Lower leg skin (tissue), 4 donors: ENCODE measurements at regions not wholly inside any gene's neighbourhood (a gene's known extent, or its start where the extent isn't known, plus 50 kb on each side); places are given as distances from the start of the nearest gene placed in this dataset.

Source experiments
- DNase-seq, 2 donors: peaks; one replicate each; pipeline ENCODE4 v3.0.0-alpha.2; 2019; ENCODE audit warnings: low spot score in 2 of 2
- H3K4me3 ChIP-seq: fragments of 200-600 bp; sonication (generic); 2 replicates; pipeline ENCODE4 v1.5.1; 2017; ENCODE audit warnings: mild to moderate bottlenecking, low read depth; ENCODE audit not compliant: poor library complexity, severe bottlenecking
- CTCF ChIP-seq, 3 donors: fragments of 450-650 bp; IDR thresholded peaks; one replicate each; pipeline ENCODE4 v1.5.1; 2016; ENCODE audit warnings: antibody characterized with exemption in 3 of 3, mild to moderate bottlenecking in 3 of 3, moderate library complexity in 2 of 3
- POLR2A ChIP-seq, 2 donors: fragments of 450-650 bp; IDR thresholded peaks; one replicate each; pipeline ENCODE4 v1.6.1; 2016 to 2017; ENCODE audit warnings: antibody characterized with exemption in 2 of 2, mild to moderate bottlenecking in 1 of 2, moderate library complexity in 1 of 2
- WGBS, 2 donors: methylation state at CpG; one replicate each; pipeline ENCODE4 v1.1.5; 2018; 5-methylcytosine and 5-hydroxymethylcytosine counted together
- intact Hi-C: fragments of 100-400 bp; cut with DNase I; formaldehyde crosslinking; loops from one replicate; pipeline ENCODE4 v1.15.0; 2023; ENCODE audit warnings: low total_unique reads

GRCh38 chr7:11235491-11235890 is 261.8 kb downstream of the PHF14 start:
- no peak for TF ChIP-seq CTCF (IDR thresholded peaks at IDR 0.05)
- TF ChIP-seq POLR2A (IDR thresholded peaks at IDR 0.05): no peak
- intact Hi-C loops: no loop called here
- H3K4me3 ChIP-seq: no peak overlapping the region
- WGBS, 2 donors: 85 to 87% methylated on average over 8 of the region's 8 CpGs
- no peak for DNase-seq

- no peak for DNase-seq
- no peak for TF ChIP-seq CTCF (IDR thresholded peaks at IDR 0.05)
- no peak for TF ChIP-seq POLR2A (IDR thresholded peaks at IDR 0.05)
- H3K4me3 ChIP-seq: no peak overlapping the region
- intact Hi-C loops: no loop called here
- WGBS, 2 donors: 34 to 36% methylated on average over 3 of the region's 3 CpGs
Observed at GRCh38 chr7:11236680-11237079, 263.0 kb downstream of the PHF14 start.

- 61 to 62% methylated on average over 7 of the region's 7 CpGs for WGBS, 2 donors
- no peak for DNase-seq
- no peak overlapping the region for H3K4me3 ChIP-seq
- TF ChIP-seq POLR2A (IDR thresholded peaks at IDR 0.05) (no peak), CTCF (IDR thresholded peaks at IDR 0.05) (no peak)
- intact Hi-C loops: no loop called here
Observed at GRCh38 chr7:11237742-11238141, 264.1 kb downstream of the PHF14 start.

GRCh38 chr7:11239316-11239715 is 265.6 kb downstream of the PHF14 start:
- DNase-seq: no peak
- no peak for TF ChIP-seq CTCF (IDR thresholded peaks at IDR 0.05)
- WGBS, 2 donors: 99 to 100% methylated on average over 4 of the region's 4 CpGs
- intact Hi-C loops: no loop called here
- H3K4me3 ChIP-seq: no peak overlapping the region

- no peak for TF ChIP-seq CTCF (IDR thresholded peaks at IDR 0.05)
- no peak for TF ChIP-seq POLR2A (IDR thresholded peaks at IDR 0.05)
- no peak overlapping the region for H3K4me3 ChIP-seq
- intact Hi-C loops: no loop called here
- no peak for DNase-seq
- 88 to 92% methylated on average over 3 of the region's 3 CpGs for WGBS, 2 donors
Observed at GRCh38 chr7:11243739-11244138, 270.1 kb downstream of the PHF14 start.

GRCh38 chr7:11244149-11244548 is 270.5 kb downstream of the PHF14 start:
- no peak overlapping the region for H3K4me3 ChIP-seq
- intact Hi-C loops: no loop called here
- TF ChIP-seq POLR2A (IDR thresholded peaks at IDR 0.05): no peak
- DNase-seq: no peak
- 84 to 93% methylated on average over 3 of the region's 3 CpGs for WGBS, 2 donors
